ENCODE measurements at regions not wholly inside any gene's neighbourhood (a gene's known extent, or its start where the extent isn't known, plus 50 kb on each side); places are given as distances from the start of the nearest gene placed in this dataset.

DNA sequence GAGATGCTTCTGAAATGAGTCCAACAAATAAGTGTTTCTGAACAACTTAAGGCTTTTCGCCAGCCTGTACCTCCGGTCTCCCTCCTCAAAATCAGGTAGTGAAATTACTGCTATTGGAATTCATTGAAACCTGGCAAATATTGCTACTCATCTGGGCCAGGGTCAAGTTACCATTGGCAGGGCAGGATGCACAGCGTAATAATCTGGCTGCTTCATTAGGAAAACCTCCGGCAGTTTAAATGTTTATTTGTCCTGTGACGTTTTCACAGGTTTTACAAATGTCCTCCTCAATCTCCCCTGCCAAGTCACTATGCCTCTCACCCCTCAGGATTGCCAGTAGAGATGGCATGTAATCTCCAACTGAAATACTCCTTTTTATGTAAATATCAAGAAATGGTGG is 92.6 kb upstream of the KDR start:
- Histone ChIP-seq H3K9me2 (replicated peaks; ENCODE audit: insufficient read depth) (no peaks in the 10 kb centered on the region), H3K27ac (no peak overlapping the region), H3K79me2 (no peaks in the 10 kb centered on the region), H3K4me2 (no peak overlapping the region), H3K9me3 (ENCODE audit: low read depth) (no peaks in the 10 kb centered on the region), H4K20me1 (ENCODE audit: insufficient read depth, poor library complexity, severe bottlenecking) (no peaks in the 10 kb centered on the region), H3K4me1 (ENCODE audit: insufficient read depth) (no peaks in the 10 kb centered on the region), H2AFZ (no peak overlapping the region), H3K27me3 (no peaks in the 10 kb centered on the region), H3K4me3 (no peak overlapping the region), H3K36me3 (replicated peaks; ENCODE audit: insufficient read depth, low read depth) (no peaks in the 10 kb centered on the region)
- 65% methylated on average over 5 of the region's 5 CpGs for WGBS (ENCODE audit: low lambda C conversion rate, missing lambda C conversion rate)
- TF ChIP-seq EZH2phosphoT487 (IDR thresholded peaks at IDR 0.05; ENCODE audit: low read depth, severe bottlenecking, unreplicated experiment) (no peak), EZH2 (IDR thresholded peaks at IDR 0.05; ENCODE audit: borderline replicate concordance) (no peak)
- TF ChIP-seq, protein P1, sequence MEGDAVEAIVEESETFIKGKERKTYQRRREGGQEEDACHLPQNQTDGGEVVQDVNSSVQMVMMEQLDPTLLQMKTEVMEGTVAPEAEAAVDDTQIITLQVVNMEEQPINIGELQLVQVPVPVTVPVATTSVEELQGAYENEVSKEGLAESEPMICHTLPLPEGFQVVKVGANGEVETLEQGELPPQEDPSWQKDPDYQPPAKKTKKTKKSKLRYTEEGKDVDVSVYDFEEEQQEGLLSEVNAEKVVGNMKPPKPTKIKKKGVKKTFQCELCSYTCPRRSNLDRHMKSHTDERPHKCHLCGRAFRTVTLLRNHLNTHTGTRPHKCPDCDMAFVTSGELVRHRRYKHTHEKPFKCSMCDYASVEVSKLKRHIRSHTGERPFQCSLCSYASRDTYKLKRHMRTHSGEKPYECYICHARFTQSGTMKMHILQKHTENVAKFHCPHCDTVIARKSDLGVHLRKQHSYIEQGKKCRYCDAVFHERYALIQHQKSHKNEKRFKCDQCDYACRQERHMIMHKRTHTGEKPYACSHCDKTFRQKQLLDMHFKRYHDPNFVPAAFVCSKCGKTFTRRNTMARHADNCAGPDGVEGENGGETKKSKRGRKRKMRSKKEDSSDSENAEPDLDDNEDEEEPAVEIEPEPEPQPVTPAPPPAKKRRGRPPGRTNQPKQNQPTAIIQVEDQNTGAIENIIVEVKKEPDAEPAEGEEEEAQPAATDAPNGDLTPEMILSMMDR (IDR thresholded peaks at IDR 0.05; ENCODE audit: poor library complexity): no peak
- no peak for DNase-seq (ENCODE audit: low spot score)

DNA sequence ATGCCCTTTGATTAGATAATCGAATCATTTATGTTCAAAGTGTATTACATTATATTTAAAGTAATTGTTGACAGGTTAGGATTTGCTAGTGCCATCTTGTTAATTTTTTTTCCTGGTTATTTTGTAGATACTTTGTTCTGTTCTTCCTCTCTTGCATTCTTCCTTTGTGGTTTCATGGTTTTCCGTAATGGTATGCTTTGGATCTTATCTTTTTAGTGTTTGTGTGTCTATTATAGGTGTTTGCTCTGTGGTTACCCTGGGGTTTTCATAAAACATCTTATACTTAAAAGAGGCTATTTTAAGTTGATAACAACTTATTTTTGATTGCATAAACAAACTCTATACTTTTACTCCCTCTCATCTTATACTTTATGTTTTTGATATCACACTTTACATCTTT is 108.2 kb upstream of the SRD5A3 start:
- TF ChIP-seq EZH2 (IDR thresholded peaks at IDR 0.05; ENCODE audit: borderline replicate concordance) (no peak), EZH2phosphoT487 (IDR thresholded peaks at IDR 0.05; ENCODE audit: low read depth, severe bottlenecking, unreplicated experiment) (no peak)
- TF ChIP-seq, protein P1 (IDR thresholded peaks at IDR 0.05; ENCODE audit: poor library complexity): no peak

DNA sequence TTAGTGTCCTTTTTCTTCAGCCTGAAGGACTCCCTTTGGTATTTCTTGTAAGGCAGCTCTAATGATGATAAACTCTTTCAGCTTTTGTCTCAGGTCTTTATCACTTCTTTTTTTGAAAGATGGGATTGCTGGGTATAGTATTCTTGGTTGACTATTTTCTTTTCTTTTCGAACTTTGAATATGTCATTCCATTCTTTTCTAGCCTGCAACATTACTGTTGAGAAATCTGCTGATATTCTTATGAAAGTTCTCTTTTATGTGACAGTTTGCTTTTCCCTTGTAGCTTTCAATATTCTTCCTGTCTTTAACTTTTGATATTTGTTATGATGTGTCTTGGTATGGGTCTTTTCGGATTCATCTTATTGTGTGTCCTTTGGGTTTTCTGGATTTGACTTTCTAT is 107.6 kb upstream of the SRD5A3 start:
- Histone ChIP-seq H3K4me2 (no peak overlapping the region), H3K9me2 (replicated peaks; ENCODE audit: insufficient read depth) (no peaks in the 10 kb centered on the region), H3K36me3 (replicated peaks; ENCODE audit: insufficient read depth, low read depth) (no peaks in the 10 kb centered on the region), H3K27ac (no peak overlapping the region), H3K79me2 (no peaks in the 10 kb centered on the region), H3K4me3 (no peak overlapping the region), H2AFZ (no peak overlapping the region), H4K20me1 (ENCODE audit: insufficient read depth, poor library complexity, severe bottlenecking) (no peaks in the 10 kb centered on the region), H3K27me3 (no peaks in the 10 kb centered on the region), H3K9me3 (ENCODE audit: low read depth) (no peaks in the 10 kb centered on the region), H3K4me1 (ENCODE audit: insufficient read depth) (no peaks in the 10 kb centered on the region)
- 95% methylated on average over 2 of the region's 2 CpGs for WGBS (ENCODE audit: low lambda C conversion rate, missing lambda C conversion rate)
- DNase-seq (ENCODE audit: low spot score): no peak
- TF ChIP-seq EZH2 (IDR thresholded peaks at IDR 0.05; ENCODE audit: borderline replicate concordance) (no peak), EZH2phosphoT487 (IDR thresholded peaks at IDR 0.05; ENCODE audit: low read depth, severe bottlenecking, unreplicated experiment) (no peak)
- TF ChIP-seq, protein P1 (IDR thresholded peaks at IDR 0.05; ENCODE audit: poor library complexity): no peak

More for the DNA sequence above, 108.2 kb upstream of the SRD5A3 start:
- Histone ChIP-seq H3K79me2 (no peaks in the 10 kb centered on the region), H3K4me3 (no peak overlapping the region), H3K27me3 (no peaks in the 10 kb centered on the region), H3K9me3 (ENCODE audit: low read depth) (no peaks in the 10 kb centered on the region), H3K36me3 (replicated peaks; ENCODE audit: insufficient read depth, low read depth) (no peaks in the 10 kb centered on the region), H3K4me2 (no peak overlapping the region), H3K9me2 (replicated peaks; ENCODE audit: insufficient read depth) (no peaks in the 10 kb centered on the region), H3K27ac (no peak overlapping the region), H2AFZ (no peak overlapping the region), H4K20me1 (ENCODE audit: insufficient read depth, poor library complexity, severe bottlenecking) (no peaks in the 10 kb centered on the region), H3K4me1 (ENCODE audit: insufficient read depth) (no peaks in the 10 kb centered on the region)
- 76% methylated on average over 2 of the region's 2 CpGs for WGBS (ENCODE audit: low lambda C conversion rate, missing lambda C conversion rate)
- DNase-seq (ENCODE audit: low spot score): no peak

DNA sequence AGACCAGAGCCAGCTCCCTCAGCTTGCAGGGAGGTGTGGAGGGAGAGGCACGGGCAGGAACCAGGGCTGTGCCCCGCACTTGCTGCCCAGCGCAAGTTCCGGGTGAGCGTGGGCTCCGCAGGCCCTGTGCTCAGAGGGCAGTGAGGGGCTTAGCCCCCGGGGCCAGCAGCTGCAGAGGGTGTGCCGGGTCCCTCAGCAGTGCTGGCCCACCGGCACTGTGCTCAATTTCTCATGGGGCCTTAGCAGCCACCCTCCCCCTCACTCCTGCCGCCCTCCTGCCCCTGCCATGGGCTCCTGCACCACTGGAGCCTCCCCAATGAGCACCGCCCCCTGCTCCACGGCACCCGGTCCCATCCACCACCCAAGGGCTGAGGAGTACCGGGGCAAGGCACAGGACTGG is 104.6 kb upstream of the SRD5A3 start:
- H3K79me2 ChIP-seq: no peaks in the 10 kb centered on the region
- no peak overlapping the region for H3K4me2 ChIP-seq
- H4K20me1 ChIP-seq (ENCODE audit: insufficient read depth, poor library complexity, severe bottlenecking): no peaks in the 10 kb centered on the region
- no peaks in the 10 kb centered on the region for H3K36me3 ChIP-seq (replicated peaks; ENCODE audit: insufficient read depth, low read depth)
- H3K27ac ChIP-seq: no peak overlapping the region
- H2AFZ ChIP-seq: no peak overlapping the region
- no peaks in the 10 kb centered on the region for H3K4me1 ChIP-seq (ENCODE audit: insufficient read depth)
- no peak overlapping the region for H3K4me3 ChIP-seq
- H3K27me3 ChIP-seq: no peaks in the 10 kb centered on the region
- no peak for DNase-seq (ENCODE audit: low spot score)
- H3K9me3 ChIP-seq (ENCODE audit: low read depth): no peaks in the 10 kb centered on the region
- WGBS (ENCODE audit: low lambda C conversion rate, missing lambda C conversion rate): 82% methylated on average over 12 of the region's 14 CpGs
- TF ChIP-seq, protein P1 (IDR thresholded peaks at IDR 0.05; ENCODE audit: poor library complexity): no peak
- TF ChIP-seq EZH2 (IDR thresholded peaks at IDR 0.05; ENCODE audit: borderline replicate concordance): no peak
- TF ChIP-seq EZH2phosphoT487 (IDR thresholded peaks at IDR 0.05; ENCODE audit: low read depth, severe bottlenecking, unreplicated experiment): no peak
- no peaks in the 10 kb centered on the region for H3K9me2 ChIP-seq (replicated peaks; ENCODE audit: insufficient read depth)

All from hepatocyte (in vitro differentiated cells).